Naive thymus-derived CD4-positive, alpha-beta T cell (primary cell): ENCODE measurements at regions not wholly inside any gene's neighbourhood (a gene's known extent, or its start where the extent isn't known, plus 50 kb on each side); places are given as distances from the start of the nearest gene placed in this dataset.
A peak's percentile ranks its signal among the peaks of the same experiment; 100 is the strongest.

Experiments
- ATAC-seq: fragments of 150-1000 bp; cut with Tn5 transposase; 2 replicates; pipeline ENCODE4 v1.10.0; 2021; ENCODE audit warnings: mild to moderate bottlenecking, moderate library complexity
- CTCF ChIA-PET: fragments of 350-600 bp; sonication (Branson Sonifier 250); formaldehyde crosslinking; loops from one replicate; lab custom pipeline; 2021; ENCODE audit warnings: antibody characterized with exemption; lab: Charles Lee
- POLR2A ChIA-PET: fragments of 350-600 bp; sonication (Branson Sonifier 250); formaldehyde crosslinking; loops from one replicate; lab custom pipeline; 2021; ENCODE audit warnings: antibody characterized with exemption, inconsistent platforms; lab: Charles Lee
- DNase-seq, 9 donors: peaks; one replicate each; pipeline versions ENCODE4 v3.0.0 to v3.0.0-alpha.2; 2020 to 2022; ENCODE audit warnings: mixed read lengths in 1 of 9
- H3K27ac ChIP-seq: one replicate; pipeline ENCODE4 v1.7.0; 2013; ENCODE audit warnings: mild to moderate bottlenecking, low read depth, low read length, moderate library complexity
- H3K27me3 ChIP-seq, 2 donors: one replicate each; pipeline ENCODE4 v1.7.0; 2013; ENCODE audit warnings: low read length in 2 of 2, mild to moderate bottlenecking in 2 of 2, moderate library complexity in 2 of 2; ENCODE audit not compliant: control insufficient read depth in 2 of 2, insufficient read depth in 2 of 2
- H3K36me3 ChIP-seq, 3 experiments: 1 replicate in 2 of 3; 2 replicates in 1 of 3; pipeline ENCODE4 v1.7.0; 2013; ENCODE audit warnings: low read length in 3 of 3, mild to moderate bottlenecking in 3 of 3, moderate library complexity in 1 of 3; ENCODE audit not compliant: insufficient read depth in 3 of 3, control insufficient read depth in 2 of 3
- H3K4me1 ChIP-seq, 2 donors: one replicate each; pipeline ENCODE4 v1.7.0; 2013; ENCODE audit warnings: low read length in 2 of 2, mild to moderate bottlenecking in 2 of 2, moderate library complexity in 1 of 2; ENCODE audit not compliant: control insufficient read depth in 2 of 2, insufficient read depth in 2 of 2
- H3K4me3 ChIP-seq: 2 replicates; pipeline ENCODE4 v1.7.0; 2013; ENCODE audit warnings: mild to moderate bottlenecking, low read length
- H3K9me3 ChIP-seq, 3 experiments: 1 replicate in 2 of 3; 2 replicates in 1 of 3; pipeline ENCODE4 v1.7.0; 2013; ENCODE audit warnings: low read length in 3 of 3; ENCODE audit not compliant: control insufficient read depth in 2 of 3
- H3K27ac Mint-ChIP-seq, 9 donors: one replicate each; pipeline ENCODE4 v1.8.0; 2020 to 2022; ENCODE audit warnings: mixed read lengths in 9 of 9, mild to moderate bottlenecking in 8 of 9, moderate library complexity in 5 of 9, inconsistent platforms in 2 of 9
- H3K27me3 Mint-ChIP-seq, 5 donors: one replicate each; pipeline ENCODE4 v1.8.0; 2021 to 2022; ENCODE audit warnings: mixed read lengths in 5 of 5, mild to moderate bottlenecking in 1 of 5
- H3K36me3 Mint-ChIP-seq, 5 donors: one replicate each; pipeline ENCODE4 v1.8.0; 2020 to 2022; ENCODE audit warnings: mixed read lengths in 5 of 5, mild to moderate bottlenecking in 3 of 5, inconsistent platforms in 1 of 5
- H3K4me1 Mint-ChIP-seq, 7 donors: one replicate each; pipeline ENCODE4 v1.8.0; 2020 to 2022; ENCODE audit warnings: mixed read lengths in 7 of 7, mild to moderate bottlenecking in 3 of 7, inconsistent platforms in 1 of 7
- H3K4me3 Mint-ChIP-seq, 10 donors: one replicate each; pipeline ENCODE4 v1.8.0; 2020 to 2022; ENCODE audit warnings: mild to moderate bottlenecking in 10 of 10, mixed read lengths in 10 of 10, moderate library complexity in 6 of 10, inconsistent platforms in 2 of 10
- H3K9me3 Mint-ChIP-seq, 11 donors: one replicate each; pipeline ENCODE4 v1.8.0; 2020 to 2022; ENCODE audit warnings: mixed read lengths in 11 of 11, mild to moderate bottlenecking in 4 of 11, inconsistent platforms in 1 of 11, moderate library complexity in 1 of 11
- intact Hi-C, 2 donors: fragments of 100-400 bp; cut with micrococcal nuclease; formaldehyde crosslinking; loops; one replicate each; pipeline ENCODE4 v1.15.1; 2023

- peaks cover 0 to 5% (median 3%) of the 10 kb centered on the region in 7 donors for H3K4me1 Mint-ChIP-seq
- DNase-seq (no peak), ATAC-seq (no peak)
- no peaks in the 10 kb centered on the region for H3K4me1 ChIP-seq
- H3K27ac ChIP-seq, result no peak overlapping the region
- peaks cover 0 to 6% (median 0%) of the 10 kb centered on the region in 5 donors for H3K36me3 Mint-ChIP-seq
- no peaks in the 10 kb centered on the region for H3K27me3 ChIP-seq
- no peaks in the 10 kb centered on the region for H3K36me3 ChIP-seq
- POLR2A ChIA-PET, result no interaction called here
- intact Hi-C loops, result no loop called here
- peaks cover 0 to 37% (median 0%) of the 10 kb centered on the region in 5 donors for H3K27me3 Mint-ChIP-seq
- H3K9me3 ChIP-seq, result no peaks in the 10 kb centered on the region
- no peak overlapping the region for H3K4me3 Mint-ChIP-seq
- H3K4me3 ChIP-seq, result no peak overlapping the region
- CTCF ChIA-PET, result no interaction called here
- no peak overlapping the region for H3K27ac Mint-ChIP-seq
- peaks cover 0 to 2% (median 0%) of the 10 kb centered on the region in 11 donors for H3K9me3 Mint-ChIP-seq
Observed at GRCh38 chr11:13896981-13897353, 65.6 kb upstream of the SPON1 start.

- intact Hi-C loops, result no loop called here
- no peak for DNase-seq
- H3K27ac Mint-ChIP-seq, result peak overlapping the region in 2 of 9 donors; percentile 9 to 16
- Histone ChIP-seq H3K27ac (no peak overlapping the region), H3K27me3 (no peaks in the 10 kb centered on the region), H3K36me3 (no peaks in the 10 kb centered on the region), H3K4me1 (no peaks in the 10 kb centered on the region), H3K4me3 (no peak overlapping the region), H3K9me3 (no peaks in the 10 kb centered on the region)
- H3K4me3 Mint-ChIP-seq, result no peak overlapping the region
- peaks cover 0 to 35% (median 0%) of the 10 kb centered on the region in 5 donors for H3K27me3 Mint-ChIP-seq
- ChIA-PET CTCF (no interaction called here), POLR2A (no interaction called here)
- ATAC-seq, result no peak
- H3K4me1 Mint-ChIP-seq, result peaks cover 0 to 5% (median 0%) of the 10 kb centered on the region in 7 donors
- H3K9me3 Mint-ChIP-seq, result peaks cover 0 to 2% (median 0%) of the 10 kb centered on the region in 11 donors
- peaks cover 0 to 6% (median 0%) of the 10 kb centered on the region in 5 donors for H3K36me3 Mint-ChIP-seq
Observed at GRCh38 chr11:13897646-13898276, 64.8 kb upstream of the SPON1 start.

- Mint-ChIP-seq H3K36me3 (peaks cover 0 to 6% (median 0%) of the 10 kb centered on the region in 5 donors), H3K27ac (no peak overlapping the region), H3K27me3 (peaks cover 0 to 34% (median 0%) of the 10 kb centered on the region in 5 donors), H3K9me3 (peaks cover 0 to 2% (median 0%) of the 10 kb centered on the region in 11 donors), H3K4me1 (peaks cover 0 to 5% (median 0%) of the 10 kb centered on the region in 7 donors), H3K4me3 (no peak overlapping the region)
- H3K4me1 ChIP-seq, result no peaks in the 10 kb centered on the region
- intact Hi-C loops, result no loop called here
- ChIA-PET POLR2A (interaction anchor here (0.8 kb wide), 1 partner anchor 44 kb away, joined by 3 read pairs; no protein-coding TSS in a partner anchor), CTCF (interaction anchor here (1.3 kb wide), 1 partner anchor 8 kb away, joined by 4 read pairs; no protein-coding TSS in a partner anchor)
- H3K4me3 ChIP-seq, result no peak overlapping the region
- H3K9me3 ChIP-seq, result no peaks in the 10 kb centered on the region
- no peak for DNase-seq
- no peak for ATAC-seq
- H3K27me3 ChIP-seq, result no peaks in the 10 kb centered on the region
- H3K27ac ChIP-seq, result no peak overlapping the region
- no peaks in the 10 kb centered on the region for H3K36me3 ChIP-seq
Observed at GRCh38 chr11:13899603-13900002, 62.9 kb upstream of the SPON1 start.

- H3K4me1 Mint-ChIP-seq, result peaks cover 0 to 4% (median 0%) of the 10 kb centered on the region in 7 donors
- H3K27me3 Mint-ChIP-seq, result peaks cover 0 to 39% (median 0%) of the 10 kb centered on the region in 5 donors
- CTCF ChIA-PET, result no interaction called here
- peaks cover 0 to 6% (median 2%) of the 10 kb centered on the region in 5 donors for H3K36me3 Mint-ChIP-seq
- intact Hi-C loops, result no loop called here
- DNase-seq (no peak), ATAC-seq (no peak)
- H3K4me3 Mint-ChIP-seq, result no peak overlapping the region
- H3K9me3 Mint-ChIP-seq, result peaks cover 0 to 21% (median 9%) of the 10 kb centered on the region in 11 donors
- Histone ChIP-seq H3K27me3 (peaks cover 0 to 3% of the 10 kb centered on the region in 2 donors), H3K4me1 (no peaks in the 10 kb centered on the region), H3K4me3 (no peak overlapping the region), H3K9me3 (no peaks in the 10 kb centered on the region), H3K36me3 (no peaks in the 10 kb centered on the region), H3K27ac (no peak overlapping the region)
- POLR2A ChIA-PET, result interaction anchor here (1.1 kb wide), 1 partner anchor 23 kb away, joined by 3 read pairs; no protein-coding TSS in a partner anchor
- H3K27ac Mint-ChIP-seq, result no peak overlapping the region
Observed at GRCh38 chr11:13902523-13902922, 60.0 kb upstream of the SPON1 start.

GRCh38 chr11:13905137-13905781 lies 57.3 kb upstream of the SPON1 start:
- H3K27ac ChIP-seq, result no peak overlapping the region
- DNase-seq, result no peak
- peaks cover 0 to 42% (median 0%) of the 10 kb centered on the region in 5 donors for H3K27me3 Mint-ChIP-seq
- ChIA-PET POLR2A (no interaction called here), CTCF (no interaction called here)
- peaks cover 0 to 40% (median 11%) of the 10 kb centered on the region in 11 donors for H3K9me3 Mint-ChIP-seq
- H3K9me3 ChIP-seq, result peaks cover 0 to 6% (median 0%) of the 10 kb centered on the region in 3 experiments
- H3K36me3 Mint-ChIP-seq, result peaks cover 0 to 7% (median 5%) of the 10 kb centered on the region in 5 donors
- no peaks in the 10 kb centered on the region for H3K4me1 Mint-ChIP-seq
- intact Hi-C loops, result loop anchor here in 1 of 2 donors (5.0 kb wide), 1 partner anchor 37 kb away; no protein-coding TSS in a partner anchor
- H3K27ac Mint-ChIP-seq, result no peak overlapping the region
- no peak for ATAC-seq
- no peaks in the 10 kb centered on the region for H3K4me1 ChIP-seq
- H3K4me3 Mint-ChIP-seq, result no peak overlapping the region
- H3K27me3 ChIP-seq, result peaks cover 0 to 4% of the 10 kb centered on the region in 2 donors
- no peak overlapping the region for H3K4me3 ChIP-seq
- H3K36me3 ChIP-seq, result no peaks in the 10 kb centered on the region

- CTCF ChIA-PET, result interaction anchor here (0.8 to 1.0 kb wide), 2 partner anchors 9 to 49 kb away, joined by 3 to 4 read pairs; no protein-coding TSS in a partner anchor
- ATAC-seq, result no peak
Observed at GRCh38 chr11:13907678-13908077, 54.8 kb upstream of the SPON1 start.

More at GRCh38 chr11:13907678-13908077, 54.8 kb upstream of the SPON1 start:
- no peak for DNase-seq
- Mint-ChIP-seq H3K36me3 (peaks cover 0 to 7% (median 5%) of the 10 kb centered on the region in 5 donors), H3K27me3 (peaks cover 0 to 30% (median 0%) of the 10 kb centered on the region in 5 donors), H3K4me3 (no peak overlapping the region), H3K9me3 (peaks cover 0 to 43% (median 10%) of the 10 kb centered on the region in 11 donors), H3K4me1 (no peaks in the 10 kb centered on the region), H3K27ac (no peak overlapping the region)
- POLR2A ChIA-PET, result interaction anchor here (0.6 to 0.7 kb wide), 3 partner anchors 18 to 131 kb away, joined by 3 read pairs; no protein-coding TSS in a partner anchor
- Histone ChIP-seq H3K27ac (no peak overlapping the region), H3K9me3 (peaks cover 0 to 6% (median 0%) of the 10 kb centered on the region in 3 experiments), H3K4me1 (no peaks in the 10 kb centered on the region), H3K4me3 (no peak overlapping the region), H3K27me3 (peaks cover 0 to 4% of the 10 kb centered on the region in 2 donors), H3K36me3 (no peaks in the 10 kb centered on the region)
- intact Hi-C loops, result loop anchor here in 1 of 2 donors (5.0 kb wide), 1 partner anchor 35 kb away; no protein-coding TSS in a partner anchor
